ENCODE measurements at regions not wholly inside any gene's neighbourhood (a gene's known extent, or its start where the extent isn't known, plus 50 kb on each side); places are given as distances from the start of the nearest gene placed in this dataset.

GRCh38 chr20:21901470-21902275, 196.2 kb downstream of the PAX1 start:
- TF ChIP-seq CTCF (IDR thresholded peaks at IDR 0.05; ENCODE audit: low read depth, low read length, poor library complexity, severe bottlenecking): no peak
- no peak for TF ChIP-seq EZH2phosphoT487 (IDR thresholded peaks at IDR 0.05; ENCODE audit: borderline replicate concordance, low read length)

Data from DOHH2 (cell line).